ENCODE measurements at regions not wholly inside any gene's neighbourhood (a gene's known extent, or its start where the extent isn't known, plus 50 kb on each side); places are given as distances from the start of the nearest gene placed in this dataset.
A peak's percentile ranks its signal among the peaks of the same experiment; 100 is the strongest.

DNA sequence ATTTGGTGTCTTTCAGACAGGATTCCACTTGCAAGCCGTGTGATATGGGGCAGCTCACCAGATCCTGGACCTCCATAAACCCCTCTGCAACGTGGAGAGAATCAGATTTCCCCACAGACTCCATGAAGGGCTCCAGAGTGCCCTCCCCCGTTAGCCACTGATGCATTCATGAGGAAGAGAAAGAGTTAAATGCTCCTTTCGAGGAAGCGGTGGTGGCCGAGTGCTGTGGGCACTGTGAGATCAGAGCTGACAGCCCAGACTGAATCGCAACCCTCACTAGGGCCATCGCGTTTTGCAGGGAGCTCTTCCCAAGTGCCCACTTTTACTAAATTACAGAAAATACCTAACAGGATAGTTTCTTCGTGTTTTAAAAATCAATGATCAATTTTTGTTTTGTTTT, 226.3 kb upstream of the ZNF32 start:
- TF ChIP-seq, protein P1, sequence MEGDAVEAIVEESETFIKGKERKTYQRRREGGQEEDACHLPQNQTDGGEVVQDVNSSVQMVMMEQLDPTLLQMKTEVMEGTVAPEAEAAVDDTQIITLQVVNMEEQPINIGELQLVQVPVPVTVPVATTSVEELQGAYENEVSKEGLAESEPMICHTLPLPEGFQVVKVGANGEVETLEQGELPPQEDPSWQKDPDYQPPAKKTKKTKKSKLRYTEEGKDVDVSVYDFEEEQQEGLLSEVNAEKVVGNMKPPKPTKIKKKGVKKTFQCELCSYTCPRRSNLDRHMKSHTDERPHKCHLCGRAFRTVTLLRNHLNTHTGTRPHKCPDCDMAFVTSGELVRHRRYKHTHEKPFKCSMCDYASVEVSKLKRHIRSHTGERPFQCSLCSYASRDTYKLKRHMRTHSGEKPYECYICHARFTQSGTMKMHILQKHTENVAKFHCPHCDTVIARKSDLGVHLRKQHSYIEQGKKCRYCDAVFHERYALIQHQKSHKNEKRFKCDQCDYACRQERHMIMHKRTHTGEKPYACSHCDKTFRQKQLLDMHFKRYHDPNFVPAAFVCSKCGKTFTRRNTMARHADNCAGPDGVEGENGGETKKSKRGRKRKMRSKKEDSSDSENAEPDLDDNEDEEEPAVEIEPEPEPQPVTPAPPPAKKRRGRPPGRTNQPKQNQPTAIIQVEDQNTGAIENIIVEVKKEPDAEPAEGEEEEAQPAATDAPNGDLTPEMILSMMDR (IDR thresholded peaks at IDR 0.05 in 8 of 11, conservative IDR thresholded peaks at IDR 0.05 in 3 of 11), result no peak
- TF ChIP-seq POLR2A (IDR thresholded peaks at IDR 0.05) (no peak), POLR2AphosphoS5 (IDR thresholded peaks at IDR 0.05) (no peak)
- no peaks in the 10 kb centered on the region for H3K9me3 ChIP-seq
- no peak overlapping the region for H3K27ac ChIP-seq
- intact Hi-C loops (cut with DNase I; ENCODE audit: low total_unique reads), result no loop called here
- WGBS, 5 donors, result 69 to 83% (median 76%) methylated on average over 10 of the region's 10 CpGs
- peaks cover 0 to 13% (median 0%) of the 10 kb centered on the region in 7 donors for H3K27me3 ChIP-seq (replicated peaks in 1 of 7)
- no peaks in the 10 kb centered on the region for H3K36me3 ChIP-seq
- H3K4me3 ChIP-seq, result no peak overlapping the region
- H3K4me1 ChIP-seq, result peaks cover 0 to 22% (median 11%) of the 10 kb centered on the region in 6 donors
- DNase-seq, result no peak

DNA sequence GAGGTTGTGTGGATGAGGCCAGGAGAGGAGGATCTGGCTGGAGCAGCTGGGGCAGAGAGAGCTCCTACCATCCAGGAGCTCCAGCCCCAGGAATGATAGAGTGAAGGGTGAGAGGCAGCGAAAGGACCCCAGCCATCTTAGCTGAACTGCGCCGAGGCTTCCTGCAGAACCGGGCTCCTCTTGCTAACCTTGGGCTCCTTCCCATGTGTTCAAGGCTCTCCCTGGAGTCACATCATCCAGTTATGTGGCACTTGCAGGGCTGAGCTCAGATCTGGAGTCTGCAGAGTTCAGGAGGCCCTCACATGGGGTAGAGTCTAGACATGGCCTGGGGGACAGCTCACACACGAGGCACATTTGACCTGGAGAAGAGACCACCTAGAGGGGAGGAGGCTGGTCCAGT, 225.0 kb upstream of the ZNF32 start:
- TF ChIP-seq POLR2AphosphoS5 (IDR thresholded peaks at IDR 0.05) (no peak), POLR2A (IDR thresholded peaks at IDR 0.05) (no peak)
- TF ChIP-seq, protein P1 (IDR thresholded peaks at IDR 0.05 in 8 of 11, conservative IDR thresholded peaks at IDR 0.05 in 3 of 11), result no peak
- Histone ChIP-seq H3K4me1 (peaks cover 0 to 16% (median 9%) of the 10 kb centered on the region in 6 donors), H3K9me3 (no peaks in the 10 kb centered on the region), H3K36me3 (no peaks in the 10 kb centered on the region), H3K27ac (no peak overlapping the region), H3K4me3 (no peak overlapping the region), H3K27me3 (replicated peaks in 1 of 7) (peaks cover 0 to 2% (median 0%) of the 10 kb centered on the region in 7 donors)
- 80 to 94% (median 93%) methylated on average over 4 to 5 of the region's 5 CpGs for WGBS, 5 donors
- intact Hi-C loops (cut with DNase I; ENCODE audit: low total_unique reads), result no loop called here
- no peak for DNase-seq

DNA sequence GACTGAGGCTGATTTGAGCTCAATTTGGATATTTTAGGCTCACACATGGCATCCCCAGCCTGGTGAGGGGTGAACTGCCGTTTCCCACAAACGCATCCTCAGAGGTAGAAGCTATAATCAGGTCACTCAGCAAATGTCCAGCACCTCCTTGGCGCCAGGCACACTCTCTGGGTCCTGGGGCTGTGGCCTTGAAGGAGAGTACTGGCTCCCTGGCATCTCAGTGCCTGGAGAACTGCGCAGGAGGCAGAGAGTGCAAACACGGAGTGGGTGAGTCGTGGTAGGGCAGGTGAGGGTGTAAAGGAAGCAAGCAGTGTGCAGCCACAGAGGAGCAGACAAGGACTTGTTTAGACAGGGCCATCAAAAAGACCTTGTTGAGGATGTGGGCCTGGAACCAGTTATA, 224.0 kb upstream of the ZNF32 start:
- whole genome bisulfite sequencing, 5 donors, result 87 to 95% (median 92%) methylated on average over 6 of the region's 6 CpGs
- Histone ChIP-seq H3K4me3 (no peak overlapping the region), H3K27ac (no peak overlapping the region), H3K9me3 (no peaks in the 10 kb centered on the region), H3K4me1 (peaks cover 0 to 7% (median 0%) of the 10 kb centered on the region in 6 donors), H3K27me3 (replicated peaks in 1 of 7) (no peaks in the 10 kb centered on the region), H3K36me3 (no peaks in the 10 kb centered on the region)
- intact Hi-C loops (cut with DNase I; ENCODE audit: low total_unique reads), result no loop called here
- no peak for DNase-seq
- TF ChIP-seq POLR2A (IDR thresholded peaks at IDR 0.05) (no peak), POLR2AphosphoS5 (IDR thresholded peaks at IDR 0.05) (no peak)
- TF ChIP-seq, protein P1 (IDR thresholded peaks at IDR 0.05 in 8 of 11, conservative IDR thresholded peaks at IDR 0.05 in 3 of 11), result no peak

- Histone ChIP-seq H3K27ac (peak overlapping the region in 1 of 8 donors; percentile 21), H3K4me1 (peaks cover 0 to 7% (median 0%) of the 10 kb centered on the region in 6 donors), H3K4me3 (no peak overlapping the region), H3K27me3 (replicated peaks in 1 of 7) (no peaks in the 10 kb centered on the region), H3K36me3 (no peaks in the 10 kb centered on the region), H3K9me3 (no peaks in the 10 kb centered on the region)
- 67 to 90% (median 85%) methylated on average over 5 of the region's 5 CpGs for WGBS, 5 donors
- DNase-seq, result no peak
- no peak for TF ChIP-seq POLR2AphosphoS5 (IDR thresholded peaks at IDR 0.05)
- TF ChIP-seq, protein P1 (IDR thresholded peaks at IDR 0.05 in 8 of 11, conservative IDR thresholded peaks at IDR 0.05 in 3 of 11), result no peak
- no peak for TF ChIP-seq POLR2A (IDR thresholded peaks at IDR 0.05)
- intact Hi-C loops (cut with DNase I; ENCODE audit: low total_unique reads), result no loop called here
Measured at GRCh38 chr10:43871545-43871944, 222.9 kb upstream of the ZNF32 start.
